ENCODE measurements at regions not wholly inside any gene's neighbourhood (a gene's known extent, or its start where the extent isn't known, plus 50 kb on each side); places are given as distances from the start of the nearest gene placed in this dataset.

DNA sequence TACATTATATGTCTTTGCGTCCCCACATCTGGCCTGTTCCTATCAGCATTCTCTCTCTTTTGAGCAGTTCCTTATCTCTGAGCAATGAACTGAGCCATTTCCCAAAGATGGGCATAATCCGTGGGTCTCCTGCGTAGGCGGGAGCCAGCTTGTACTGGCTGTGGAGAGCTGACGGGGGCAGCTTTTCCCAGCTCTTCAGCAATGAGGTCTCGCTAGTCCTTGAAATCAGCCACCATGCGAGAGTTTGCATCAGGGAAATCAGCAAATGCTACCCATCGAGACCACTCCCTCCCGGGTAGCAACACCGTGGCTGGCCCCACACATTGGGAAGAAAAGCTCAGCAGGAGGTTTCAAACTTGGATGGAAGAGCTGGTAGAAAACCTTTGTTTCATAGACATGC, 51.9 kb upstream of the FAM180A start:
- no peak overlapping the region for H3K4me3 ChIP-seq (ENCODE audit: low read length, poor library complexity, severe bottlenecking)
- H3K9me3 ChIP-seq (ENCODE audit: insufficient read depth, low read depth, low read length) = no peaks in the 10 kb centered on the region
- H3K79me2 ChIP-seq (ENCODE audit: insufficient read depth, low read length) = no peaks in the 10 kb centered on the region
- H3K36me3 ChIP-seq (ENCODE audit: insufficient read depth, low read length) = no peaks in the 10 kb centered on the region
- no peaks in the 10 kb centered on the region for H3K9me2 ChIP-seq (replicated peaks; ENCODE audit: low read depth, low read length)
- peak overlapping the region; percentile 11 for H3K4me2 ChIP-seq (ENCODE audit: low read depth, low read length, poor library complexity, severe bottlenecking)
- H4K20me1 ChIP-seq (ENCODE audit: insufficient read depth, low read length, poor library complexity, severe bottlenecking) = no peaks in the 10 kb centered on the region
- peak overlapping the region; percentile 94 for H2AFZ ChIP-seq (ENCODE audit: low read length)
- no peak for TF ChIP-seq EZH2phosphoT487 (IDR thresholded peaks at IDR 0.05; ENCODE audit: borderline replicate concordance)
- TF ChIP-seq, protein P1, sequence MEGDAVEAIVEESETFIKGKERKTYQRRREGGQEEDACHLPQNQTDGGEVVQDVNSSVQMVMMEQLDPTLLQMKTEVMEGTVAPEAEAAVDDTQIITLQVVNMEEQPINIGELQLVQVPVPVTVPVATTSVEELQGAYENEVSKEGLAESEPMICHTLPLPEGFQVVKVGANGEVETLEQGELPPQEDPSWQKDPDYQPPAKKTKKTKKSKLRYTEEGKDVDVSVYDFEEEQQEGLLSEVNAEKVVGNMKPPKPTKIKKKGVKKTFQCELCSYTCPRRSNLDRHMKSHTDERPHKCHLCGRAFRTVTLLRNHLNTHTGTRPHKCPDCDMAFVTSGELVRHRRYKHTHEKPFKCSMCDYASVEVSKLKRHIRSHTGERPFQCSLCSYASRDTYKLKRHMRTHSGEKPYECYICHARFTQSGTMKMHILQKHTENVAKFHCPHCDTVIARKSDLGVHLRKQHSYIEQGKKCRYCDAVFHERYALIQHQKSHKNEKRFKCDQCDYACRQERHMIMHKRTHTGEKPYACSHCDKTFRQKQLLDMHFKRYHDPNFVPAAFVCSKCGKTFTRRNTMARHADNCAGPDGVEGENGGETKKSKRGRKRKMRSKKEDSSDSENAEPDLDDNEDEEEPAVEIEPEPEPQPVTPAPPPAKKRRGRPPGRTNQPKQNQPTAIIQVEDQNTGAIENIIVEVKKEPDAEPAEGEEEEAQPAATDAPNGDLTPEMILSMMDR (conservative IDR thresholded peaks at IDR 0.05; ENCODE audit: low read length) = no peak
- no peaks in the 10 kb centered on the region for H3F3A ChIP-seq (ENCODE audit: low read depth)
- H3K27me3 ChIP-seq (ENCODE audit: insufficient read depth, low read length, poor library complexity, severe bottlenecking) = no peaks in the 10 kb centered on the region
- no peaks in the 10 kb centered on the region for H3K4me1 ChIP-seq (ENCODE audit: insufficient read depth, low read length, poor library complexity, severe bottlenecking)
- no peak overlapping the region for H3K9ac ChIP-seq (ENCODE audit: low read depth, low read length, poor library complexity, severe bottlenecking)

DNA sequence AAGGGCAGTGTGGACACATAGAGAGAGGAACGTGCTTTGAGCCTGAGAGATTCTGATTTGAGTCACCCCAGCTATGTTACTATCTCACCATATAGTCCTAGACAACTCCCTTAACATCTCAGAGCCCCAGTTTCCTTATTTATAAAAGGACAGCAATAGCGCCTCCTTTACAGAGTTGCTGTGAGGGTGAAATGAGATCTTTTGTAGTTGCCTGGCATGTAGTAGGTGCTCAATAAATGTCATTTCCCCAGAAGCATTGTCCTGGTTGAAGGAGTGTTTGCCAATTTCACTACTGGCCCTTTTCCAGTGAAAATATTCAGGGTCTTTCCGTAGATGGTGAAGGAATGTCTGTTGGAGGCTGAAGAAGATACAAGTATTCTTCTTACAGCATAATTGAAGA, 51.3 kb upstream of the FAM180A start:
- Histone ChIP-seq H3K79me2 (ENCODE audit: insufficient read depth, low read length) (no peaks in the 10 kb centered on the region), H3F3A (ENCODE audit: low read depth) (no peaks in the 10 kb centered on the region), H4K20me1 (ENCODE audit: insufficient read depth, low read length, poor library complexity, severe bottlenecking) (no peaks in the 10 kb centered on the region), H3K9me3 (ENCODE audit: insufficient read depth, low read depth, low read length) (no peaks in the 10 kb centered on the region), H3K27me3 (ENCODE audit: insufficient read depth, low read length, poor library complexity, severe bottlenecking) (no peaks in the 10 kb centered on the region), H2AFZ (ENCODE audit: low read length) (no peak overlapping the region), H3K4me1 (ENCODE audit: insufficient read depth, low read length, poor library complexity, severe bottlenecking) (no peaks in the 10 kb centered on the region), H3K36me3 (ENCODE audit: insufficient read depth, low read length) (no peaks in the 10 kb centered on the region), H3K4me3 (ENCODE audit: low read length, poor library complexity, severe bottlenecking) (no peak overlapping the region), H3K4me2 (ENCODE audit: low read depth, low read length, poor library complexity, severe bottlenecking) (no peak overlapping the region), H3K9me2 (replicated peaks; ENCODE audit: low read depth, low read length) (no peaks in the 10 kb centered on the region), H3K9ac (ENCODE audit: low read depth, low read length, poor library complexity, severe bottlenecking) (no peak overlapping the region)
- TF ChIP-seq, protein P1 (conservative IDR thresholded peaks at IDR 0.05; ENCODE audit: low read length) = peak; percentile 39
- no peak for TF ChIP-seq EZH2phosphoT487 (IDR thresholded peaks at IDR 0.05; ENCODE audit: borderline replicate concordance)
